ENCODE measurements at regions not wholly inside any gene's neighbourhood (a gene's known extent, or its start where the extent isn't known, plus 50 kb on each side); places are given as distances from the start of the nearest gene placed in this dataset.
"Not testable (repeated sequence)": the region's sequence is repeated elsewhere in the genome, so short reads cannot be mapped to it uniquely, and the experiment has no call there.

DNA sequence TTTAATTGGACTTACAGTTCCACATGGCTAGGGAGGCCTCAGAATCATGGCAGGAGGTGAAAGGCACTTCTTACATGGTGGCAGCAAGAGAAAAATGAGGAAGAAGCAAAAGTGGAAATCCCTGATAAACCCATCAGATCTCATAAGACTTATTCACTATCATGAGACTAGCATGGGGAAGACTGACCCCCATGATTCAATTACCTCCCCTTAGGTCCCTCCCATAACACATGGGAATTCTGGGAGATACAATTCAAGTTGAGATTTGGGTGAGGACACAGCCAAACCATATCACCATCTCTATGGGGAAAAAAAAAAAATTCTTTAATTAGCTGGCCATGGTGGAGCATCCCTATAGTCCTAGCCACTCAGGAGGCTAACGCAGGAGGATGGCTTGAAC, 53.9 kb upstream of the LPAR1 start:
- not testable (repeated sequence) for H3K9ac ChIP-seq (ENCODE audit: low read length in 2 of 2); H3K4me3 ChIP-seq (ENCODE audit: low read length in 2 of 2); H3K9me3 ChIP-seq (ENCODE audit: control insufficient read depth in 2 of 2, low read length in 2 of 2); H3K27me3 ChIP-seq (ENCODE audit: control insufficient read depth in 1 of 2, insufficient read depth in 2 of 2, low read length in 2 of 2); H3K4me1 ChIP-seq (ENCODE audit: control insufficient read depth, insufficient read depth, low read length); H3K27ac ChIP-seq (ENCODE audit: low read length); H3K36me3 ChIP-seq (ENCODE audit: control insufficient read depth in 2 of 2, insufficient read depth in 2 of 2, low read length in 2 of 2)
